Stimulated activated CD8-positive, alpha-beta memory T cell treated with anti-CD3 and anti-CD28 coated beads, Interleukin-7, amount 100 ng/mL, for 4 hours (primary cell): ENCODE measurements at regions not wholly inside any gene's neighbourhood (a gene's known extent, or its start where the extent isn't known, plus 50 kb on each side); places are given as distances from the start of the nearest gene placed in this dataset.

Source experiments
- DNase-seq, 2 donors: peaks; one replicate each; pipeline ENCODE4 v3.0.0-alpha.2; 2020; ENCODE audit warnings: low read depth in 2 of 2

DNA sequence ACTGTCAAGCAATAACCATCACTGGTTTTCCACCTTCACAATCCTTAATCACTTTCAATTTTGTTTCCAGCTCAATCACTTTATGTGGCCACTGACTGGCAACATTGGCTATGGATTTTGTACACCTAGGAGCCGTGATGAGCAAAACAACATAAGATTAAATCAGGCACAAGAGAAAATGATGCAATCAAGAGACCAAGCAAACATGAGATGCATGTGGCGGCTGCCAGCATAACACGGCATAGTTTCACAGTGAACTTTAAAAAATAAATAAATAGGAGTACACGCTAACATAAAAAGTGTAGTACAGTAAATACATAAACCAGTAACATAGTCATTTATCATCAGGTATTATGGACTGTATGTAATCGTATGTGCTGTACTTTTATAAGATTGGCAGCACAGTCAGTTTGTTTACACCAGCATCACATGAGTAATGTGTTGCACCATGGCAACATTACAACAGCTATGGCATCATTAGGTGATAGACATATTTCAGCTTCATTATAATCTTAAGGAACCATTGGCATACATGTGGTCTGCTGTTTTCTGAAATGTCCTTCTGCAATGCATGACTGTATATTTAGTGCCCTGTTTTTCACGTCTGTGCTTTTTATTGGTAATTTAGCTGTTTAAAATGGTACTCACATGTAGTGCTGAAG is 83.3 kb upstream of the PRDM11 start:
- DNase-seq: no peak

GRCh38 chr11:45063669-45064068 is 82.8 kb upstream of the PRDM11 start:
- DNase-seq: no peak

DNA sequence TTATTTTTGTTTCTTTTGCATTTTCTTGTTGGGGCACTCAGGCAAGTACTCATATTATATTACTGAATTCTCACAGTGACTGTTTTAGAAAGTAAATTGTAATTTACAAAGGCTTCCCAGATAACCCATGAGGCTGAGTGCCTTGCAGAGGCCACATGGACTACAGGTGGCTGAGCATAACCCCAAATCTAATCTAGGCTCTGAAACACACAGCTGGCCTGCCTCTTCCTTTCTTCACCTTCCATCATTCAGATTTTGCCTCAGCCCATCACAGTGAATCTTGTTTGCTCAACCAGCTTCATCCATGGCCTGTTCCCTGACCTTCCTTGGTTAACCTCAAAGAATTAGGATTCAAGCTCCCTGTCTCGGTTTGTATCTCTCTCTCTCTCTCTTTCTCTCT is 78.5 kb upstream of the PRDM11 start:
- DNase-seq: no peak

- DNase-seq: no peak
Observed at GRCh38 chr11:45071232-45071631, 75.2 kb upstream of the PRDM11 start.

DNA sequence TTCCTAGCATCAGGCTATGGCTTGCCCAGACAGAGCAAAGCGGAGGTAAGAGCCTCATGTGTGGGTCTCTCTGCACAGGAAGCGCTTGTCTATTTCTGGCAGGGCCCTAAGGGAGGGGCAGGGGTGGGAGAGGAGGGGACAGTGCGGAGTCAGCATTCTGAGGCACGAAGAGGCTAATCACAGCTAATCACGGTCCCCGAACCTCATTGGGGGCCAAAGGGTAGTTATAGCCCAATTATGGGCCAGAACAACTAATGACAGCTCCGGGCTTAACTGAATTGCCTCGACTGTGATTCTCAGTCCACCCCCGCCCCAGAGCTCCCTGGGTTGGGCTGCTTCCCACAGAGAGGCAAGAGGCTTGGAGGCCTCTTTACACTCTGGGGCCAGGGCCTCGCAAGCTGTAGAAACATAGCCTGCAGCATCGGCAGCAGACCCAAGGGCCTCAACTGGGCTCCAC is 72.7 kb upstream of the PRDM11 start:
- no peak for DNase-seq

GRCh38 chr11:45075519-45075918 is 70.9 kb upstream of the PRDM11 start:
- DNase-seq: no peak

- DNase-seq: no peak
Observed at GRCh38 chr11:45075952-45076351, 70.5 kb upstream of the PRDM11 start.

- no peak for DNase-seq
Observed at GRCh38 chr11:45076761-45077160, 69.7 kb upstream of the PRDM11 start.

- DNase-seq: no peak
Observed at GRCh38 chr11:45078236-45079074, 68.0 kb upstream of the PRDM11 start.

DNA sequence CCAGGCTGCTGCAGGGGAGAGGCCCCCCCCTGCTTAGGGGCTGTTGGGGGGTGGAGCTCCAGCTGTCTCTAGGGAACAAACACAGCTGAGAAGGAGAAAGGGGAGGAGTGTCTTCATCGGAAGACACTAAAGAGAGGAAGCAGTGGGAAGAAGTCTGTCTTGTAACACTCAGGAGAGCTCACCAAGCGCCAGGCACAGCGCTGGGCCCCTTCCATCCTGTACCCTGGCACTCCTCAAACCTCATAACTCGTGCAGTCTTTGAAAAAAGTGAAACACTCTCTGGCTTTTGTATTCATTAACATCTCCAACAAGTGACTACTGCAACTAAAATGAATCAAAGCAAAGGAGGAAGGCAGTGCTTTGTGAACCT is 67.4 kb upstream of the PRDM11 start:
- no peak for DNase-seq

DNA sequence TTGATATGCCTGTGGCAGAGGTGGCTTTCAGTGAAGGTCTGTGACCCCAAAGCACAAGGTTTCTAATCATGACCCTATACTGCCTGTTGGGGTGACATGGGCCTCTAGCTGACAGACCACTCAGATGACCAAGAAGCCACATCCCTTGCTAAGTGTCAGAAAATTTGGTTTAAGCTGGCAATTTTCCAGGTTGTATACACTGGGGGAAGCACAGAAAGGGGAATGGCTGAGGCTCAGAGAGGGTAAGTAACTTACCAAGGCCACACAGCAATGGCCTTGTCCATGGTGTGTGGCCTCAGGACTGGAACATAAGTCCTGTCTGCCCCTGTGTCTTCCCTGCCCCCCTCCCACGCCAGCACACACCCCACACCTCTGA is 66.9 kb upstream of the PRDM11 start:
- DNase-seq: no peak

- peak; percentile 35 to 49 for DNase-seq
Observed at GRCh38 chr11:45079943-45080719, 66.3 kb upstream of the PRDM11 start.

GRCh38 chr11:45082744-45083543 is 63.5 kb upstream of the PRDM11 start:
- no peak for DNase-seq

GRCh38 chr11:45083544-45084087 is 62.8 kb upstream of the PRDM11 start:
- no peak for DNase-seq

DNA sequence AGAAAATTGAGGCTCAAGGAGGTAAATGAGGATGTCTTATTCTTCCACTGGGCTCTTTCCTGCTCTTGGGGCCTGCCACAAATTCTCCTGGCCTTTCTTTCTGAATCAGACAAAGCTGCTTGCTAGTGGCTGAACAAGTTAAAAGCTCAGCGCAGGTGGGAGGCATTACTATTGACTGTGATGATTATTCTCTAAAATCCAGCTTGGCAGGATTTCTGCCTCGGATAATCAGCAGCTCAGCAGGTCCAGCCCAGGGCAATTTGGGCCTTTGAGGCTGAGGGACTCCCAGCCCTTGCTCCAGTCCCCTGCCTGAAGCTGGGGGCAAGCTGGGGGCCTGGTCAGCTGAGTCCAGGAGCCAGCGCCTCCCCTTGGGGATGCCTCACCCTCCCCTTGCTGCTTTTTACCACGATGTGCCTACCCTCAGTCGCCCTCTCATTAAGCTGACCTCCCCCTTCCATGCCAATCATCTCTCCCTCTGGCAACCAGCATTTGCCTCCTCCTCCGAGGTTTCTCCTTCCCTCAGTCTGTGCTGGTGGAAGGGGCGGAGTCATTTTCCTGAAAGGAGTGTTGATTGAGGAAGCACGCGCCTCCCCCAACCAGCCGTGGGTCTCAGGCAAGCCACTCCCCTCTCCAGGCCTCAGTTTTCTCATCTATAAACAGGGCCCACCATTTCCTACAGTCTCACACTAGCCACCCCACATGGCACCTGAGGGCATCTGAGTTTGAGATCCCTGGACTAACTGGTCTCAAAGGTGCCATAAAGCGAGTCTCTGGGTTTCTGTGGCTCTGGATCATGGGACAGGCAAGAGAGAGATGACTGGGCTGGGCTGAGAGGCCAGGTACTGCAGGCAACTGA is 60.6 kb upstream of the PRDM11 start:
- no peak for DNase-seq

- DNase-seq: no peak
Observed at GRCh38 chr11:45086526-45086925, 59.9 kb upstream of the PRDM11 start.

DNA sequence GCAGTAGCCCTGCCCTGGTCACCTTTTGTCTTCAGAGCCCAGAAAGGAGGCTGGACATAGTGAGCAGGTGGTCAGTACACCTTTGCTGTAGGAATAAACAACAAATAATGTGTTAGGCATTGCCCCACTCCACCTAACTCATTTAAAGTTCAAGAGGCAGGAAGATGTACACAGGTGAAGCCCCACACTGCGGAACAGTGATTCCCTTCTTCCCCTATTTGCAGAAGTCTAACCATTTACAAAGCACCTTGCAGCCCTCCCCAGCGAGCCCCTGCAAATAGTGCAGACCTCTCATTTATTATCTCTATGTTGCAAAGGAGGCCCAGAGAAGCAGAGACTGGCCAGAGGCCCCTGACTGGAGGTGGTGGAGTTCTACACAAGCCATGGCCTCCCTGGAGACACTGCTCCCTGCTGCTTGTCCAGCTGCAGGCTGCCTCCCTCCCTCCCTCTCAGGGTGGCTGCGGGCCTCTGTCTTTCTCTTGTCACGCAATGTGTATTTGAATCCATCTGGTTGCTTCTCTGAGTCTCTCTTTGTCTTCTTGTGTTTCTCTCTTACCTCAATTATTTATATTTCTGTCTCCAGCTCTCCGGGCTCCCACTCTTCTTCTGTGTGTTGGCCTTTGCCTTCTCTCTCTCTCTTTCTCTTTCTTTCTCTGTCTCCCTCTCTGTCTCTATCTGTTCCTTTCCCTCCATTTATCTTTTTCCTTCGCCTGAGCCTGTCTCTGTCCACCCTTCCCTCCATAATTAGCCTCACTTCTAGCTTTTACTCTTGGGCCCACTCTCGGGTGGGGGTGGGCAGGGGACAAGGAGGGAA is 59.1 kb upstream of the PRDM11 start:
- no peak for DNase-seq

- no peak for DNase-seq
Observed at GRCh38 chr11:45087900-45088160, 58.6 kb upstream of the PRDM11 start.

DNA sequence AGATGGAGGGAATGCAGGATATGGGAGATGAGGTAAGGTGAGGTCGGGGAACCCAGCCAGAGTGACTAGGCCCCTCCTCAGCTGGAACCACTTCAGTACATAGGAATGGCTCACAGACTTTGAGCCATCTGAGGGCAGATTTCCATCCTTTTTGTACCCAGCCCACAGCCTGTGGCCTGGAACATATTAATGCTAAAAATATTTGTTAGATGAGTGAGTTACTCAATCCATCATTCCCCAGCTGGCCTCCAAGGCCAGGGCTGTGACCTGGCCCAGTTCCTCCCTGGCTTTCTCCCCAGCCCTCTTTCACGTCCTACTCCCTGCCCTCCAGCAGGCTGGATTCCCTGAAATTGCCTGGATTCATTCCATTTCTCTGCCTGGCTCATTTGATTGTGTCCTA is 57.2 kb upstream of the PRDM11 start:
- DNase-seq: no peak
